Natural killer cell (primary cell): ENCODE measurements at regions not wholly inside any gene's neighbourhood (a gene's known extent, or its start where the extent isn't known, plus 50 kb on each side); places are given as distances from the start of the nearest gene placed in this dataset.
"Not testable (repeated sequence)": the region's sequence is repeated elsewhere in the genome, so short reads cannot be mapped to it uniquely, and the experiment has no call there.

Experiments
- ATAC-seq, 3 donors: fragments of 150-1000 bp in 2 of 3; fragments of 200-7000 bp in 1 of 3; cut with Tn5 transposase; 1 replicate in 1 of 3; 2 replicates in 2 of 3; pipeline ENCODE4 v1.10.0; 2021; ENCODE audit warnings: mild to moderate bottlenecking in 2 of 3, moderate library complexity in 2 of 3
- DNase-seq, 2 donors: peaks; one replicate each; pipeline versions ENCODE4 v3.0.0 to v3.0.0-alpha.2; 2013 to 2021; ENCODE audit warnings: mixed read lengths in 1 of 2
- H3K27ac ChIP-seq: one replicate; pipeline ENCODE4 v1.5.1; 2013; ENCODE audit warnings: mild to moderate bottlenecking, low read length
- H3K27me3 ChIP-seq: one replicate; pipeline ENCODE4 v1.6.1; 2013; ENCODE audit warnings: low read length; ENCODE audit not compliant: control insufficient read depth, insufficient read depth
- H3K36me3 ChIP-seq: one replicate; pipeline ENCODE4 v1.6.1; 2013; ENCODE audit warnings: low read length; ENCODE audit not compliant: control insufficient read depth, insufficient read depth
- H3K4me1 ChIP-seq: one replicate; pipeline ENCODE4 v1.6.1; 2013; ENCODE audit warnings: low read length; ENCODE audit not compliant: control insufficient read depth, insufficient read depth
- H3K4me3 ChIP-seq: one replicate; pipeline ENCODE4 v1.5.1; 2013; ENCODE audit warnings: low read length
- H3K9me3 ChIP-seq: one replicate; pipeline ENCODE4 v1.6.1; 2013; ENCODE audit warnings: low read length; ENCODE audit not compliant: control insufficient read depth, insufficient read depth
- H3K27ac Mint-ChIP-seq, 2 donors: one replicate each; pipeline ENCODE4 v1.8.0; 2022; ENCODE audit warnings: mild to moderate bottlenecking in 2 of 2, mixed read lengths in 2 of 2, moderate library complexity in 1 of 2
- H3K27me3 Mint-ChIP-seq, 2 donors: one replicate each; pipeline ENCODE4 v1.8.0; 2022; ENCODE audit warnings: low read depth in 2 of 2, mixed read lengths in 2 of 2
- H3K36me3 Mint-ChIP-seq: one replicate; pipeline ENCODE4 v1.8.0; 2022; ENCODE audit warnings: mixed read lengths
- H3K4me1 Mint-ChIP-seq, 2 donors: one replicate each; pipeline ENCODE4 v1.8.0; 2022; ENCODE audit warnings: mixed read lengths in 2 of 2
- H3K4me3 Mint-ChIP-seq: one replicate; pipeline ENCODE4 v1.8.0; 2022; ENCODE audit warnings: mild to moderate bottlenecking, moderate library complexity, mixed read lengths
- H3K9me3 Mint-ChIP-seq, 2 donors: one replicate each; pipeline ENCODE4 v1.8.0; 2022; ENCODE audit warnings: mixed read lengths in 2 of 2
- CTCF ChIP-seq: fragments of 200-600 bp; IDR thresholded peaks from one replicate; pipeline ENCODE4 v1.8.0; 2022; ENCODE audit warnings: antibody characterized with exemption
- WGBS: methylation state at CpG from one replicate; pipeline ENCODE4 v1.1.7; 2013; ENCODE audit warnings: missing lambda C conversion rate; ENCODE audit not compliant: insufficient coverage; 5-methylcytosine and 5-hydroxymethylcytosine counted together
- intact Hi-C: fragments of 100-400 bp; cut with micrococcal nuclease; formaldehyde crosslinking; loops from one replicate; pipeline ENCODE4 v1.14.2; 2022

- peaks cover 0 to 5% of the 10 kb centered on the region in 2 donors for H3K4me1 Mint-ChIP-seq
- peaks cover 13% of the 10 kb centered on the region for H3K36me3 Mint-ChIP-seq
- Histone ChIP-seq H3K27ac (no peak overlapping the region), H3K27me3 (peaks cover 9% of the 10 kb centered on the region), H3K9me3 (no peaks in the 10 kb centered on the region), H3K36me3 (no peaks in the 10 kb centered on the region), H3K4me3 (no peak overlapping the region), H3K4me1 (no peaks in the 10 kb centered on the region)
- no peak overlapping the region for H3K4me3 Mint-ChIP-seq
- WGBS = 16% methylated on average over 26 of the region's 26 CpGs
- ATAC-seq (no peak), DNase-seq (no peak)
- no peak for TF ChIP-seq CTCF
- H3K27ac Mint-ChIP-seq = no peak overlapping the region
- peaks cover 47 to 68% of the 10 kb centered on the region in 2 donors for H3K27me3 Mint-ChIP-seq
- intact Hi-C loops = no loop called here
- no peaks in the 10 kb centered on the region for H3K9me3 Mint-ChIP-seq
Observed at GRCh38 chr22:25281675-25282345, 62.4 kb downstream of the CRYBB2 start.

DNA sequence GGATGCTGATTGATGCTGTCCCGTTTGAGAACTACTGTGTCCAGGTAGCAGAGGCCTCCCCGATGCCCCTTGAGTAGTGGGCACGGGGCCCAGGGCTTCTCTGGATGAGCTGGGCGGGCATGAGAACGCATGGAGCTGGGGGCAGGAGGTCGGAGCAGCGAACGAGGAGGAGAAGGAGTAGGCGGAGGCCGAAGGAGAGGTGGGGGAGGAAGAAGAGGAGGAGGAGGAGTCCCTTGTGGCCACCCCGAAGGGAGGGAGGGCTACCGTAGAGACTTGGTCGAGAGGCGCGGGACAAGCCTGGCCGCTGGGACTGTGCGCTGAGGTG, 62.9 kb downstream of the CRYBB2 start:
- H3K4me3 Mint-ChIP-seq = no peak overlapping the region
- no peaks in the 10 kb centered on the region for H3K9me3 ChIP-seq
- peaks cover 13% of the 10 kb centered on the region for H3K36me3 Mint-ChIP-seq
- H3K4me1 Mint-ChIP-seq = peaks cover 0 to 5% of the 10 kb centered on the region in 2 donors
- no peak overlapping the region for H3K4me3 ChIP-seq
- WGBS = 3% methylated on average over 17 of the region's 17 CpGs
- no peak overlapping the region for H3K27ac Mint-ChIP-seq
- intact Hi-C loops = no loop called here
- peaks cover 49 to 72% of the 10 kb centered on the region in 2 donors for H3K27me3 Mint-ChIP-seq
- H3K4me1 ChIP-seq = no peaks in the 10 kb centered on the region
- H3K9me3 Mint-ChIP-seq = no peaks in the 10 kb centered on the region
- H3K27ac ChIP-seq = no peak overlapping the region
- TF ChIP-seq CTCF = no peak
- no peaks in the 10 kb centered on the region for H3K36me3 ChIP-seq
- peaks cover 9% of the 10 kb centered on the region for H3K27me3 ChIP-seq
- no peak for ATAC-seq
- DNase-seq = no peak

- H3K27ac ChIP-seq = no peak overlapping the region
- H3K36me3 ChIP-seq = no peaks in the 10 kb centered on the region
- Mint-ChIP-seq H3K27ac (no peak overlapping the region), H3K4me3 (no peak overlapping the region), H3K9me3 (no peaks in the 10 kb centered on the region), H3K36me3 (peaks cover 13% of the 10 kb centered on the region), H3K27me3 (peaks cover 49 to 73% of the 10 kb centered on the region in 2 donors), H3K4me1 (peaks cover 0 to 5% of the 10 kb centered on the region in 2 donors)
- no peaks in the 10 kb centered on the region for H3K4me1 ChIP-seq
- no peak for TF ChIP-seq CTCF
- intact Hi-C loops = no loop called here
- DNase-seq = no peak
- H3K27me3 ChIP-seq = peaks cover 9% of the 10 kb centered on the region
- WGBS = 3% methylated on average over 90 of the region's 91 CpGs
- no peak overlapping the region for H3K4me3 ChIP-seq
- H3K9me3 ChIP-seq = no peaks in the 10 kb centered on the region
- no peak for ATAC-seq
Observed at GRCh38 chr22:25282671-25283561, 63.5 kb downstream of the CRYBB2 start.

DNA sequence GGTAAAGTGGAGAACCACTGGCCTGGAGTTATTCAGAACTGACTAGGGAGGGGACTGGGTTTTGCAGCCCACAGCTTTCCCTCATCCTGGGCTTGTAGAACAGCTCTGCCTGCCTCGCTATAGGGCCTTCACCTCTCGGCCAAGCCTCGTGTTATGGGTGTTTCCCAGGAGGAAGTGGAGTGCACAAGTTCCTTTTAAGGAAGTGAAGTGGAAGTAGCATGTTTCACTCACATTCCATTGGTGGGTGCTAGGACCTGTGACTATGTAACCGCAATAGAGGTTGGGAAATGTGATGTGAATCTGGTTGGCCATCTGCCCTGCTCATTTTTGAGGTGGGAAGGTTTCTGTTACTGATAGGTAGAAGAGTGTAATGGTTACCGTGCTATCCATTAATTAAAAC, 69.0 kb downstream of the CRYBB2 start:
- WGBS = no CpG with 5 or more reads among the region's 5 CpGs
- H3K4me3 Mint-ChIP-seq, H3K9me3 Mint-ChIP-seq, H3K36me3 Mint-ChIP-seq, DNase-seq, intact Hi-C loops, H3K27ac ChIP-seq, H3K4me1 Mint-ChIP-seq, H3K4me3 ChIP-seq, ATAC-seq, H3K27ac Mint-ChIP-seq, H3K9me3 ChIP-seq, H3K27me3 ChIP-seq, H3K4me1 ChIP-seq, H3K36me3 ChIP-seq: not testable (repeated sequence)
- H3K27me3 Mint-ChIP-seq = peaks cover 23 to 38% of the 10 kb centered on the region in 2 donors

DNA sequence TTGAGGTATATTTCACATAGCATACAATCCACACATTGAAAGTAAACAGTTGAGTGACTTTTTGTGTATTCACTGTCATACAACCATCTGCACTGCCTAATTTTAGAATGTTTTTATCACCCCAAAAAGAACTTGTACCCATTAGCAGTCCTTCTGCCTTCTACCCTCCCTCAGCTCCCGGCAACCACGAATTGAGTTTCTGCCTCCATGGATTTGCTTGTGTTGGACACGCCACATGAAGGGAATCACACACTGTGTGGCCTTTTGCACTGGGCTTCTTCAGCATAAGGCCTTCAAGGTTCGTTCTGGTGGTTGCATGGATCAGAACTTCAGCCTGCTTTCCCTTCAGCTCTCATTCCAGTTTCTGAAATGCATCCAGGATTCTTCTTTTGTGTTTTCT, 82.5 kb downstream of the CRYBB2 start:
- H3K27me3 ChIP-seq, H3K36me3 ChIP-seq, H3K4me3 ChIP-seq, H3K9me3 ChIP-seq, H3K9me3 Mint-ChIP-seq, ATAC-seq, H3K4me1 Mint-ChIP-seq, H3K27ac Mint-ChIP-seq, H3K27ac ChIP-seq, H3K4me1 ChIP-seq, H3K4me3 Mint-ChIP-seq, DNase-seq, intact Hi-C loops, H3K36me3 Mint-ChIP-seq: not testable (repeated sequence)
- peaks cover 14 to 23% of the 10 kb centered on the region in 2 donors for H3K27me3 Mint-ChIP-seq
- 100% methylated on average over 1 of the region's 4 CpGs for WGBS

GRCh38 chr22:25309586-25309985, 90.1 kb downstream of the CRYBB2 start:
- DNase-seq, H3K9me3 Mint-ChIP-seq, H3K27ac ChIP-seq, H3K36me3 Mint-ChIP-seq, H3K4me3 Mint-ChIP-seq, H3K36me3 ChIP-seq, intact Hi-C loops, ATAC-seq, H3K27me3 ChIP-seq, H3K4me3 ChIP-seq, H3K4me1 Mint-ChIP-seq, H3K4me1 ChIP-seq, H3K9me3 ChIP-seq, H3K27ac Mint-ChIP-seq: not testable (repeated sequence)
- H3K27me3 Mint-ChIP-seq = peaks cover 6 to 27% of the 10 kb centered on the region in 2 donors
- no CpG with 5 or more reads among the region's 4 CpGs for WGBS
